ENCODE measurements at regions not wholly inside any gene's neighbourhood (a gene's known extent, or its start where the extent isn't known, plus 50 kb on each side); places are given as distances from the start of the nearest gene placed in this dataset.
"Not testable (repeated sequence)": the region's sequence is repeated elsewhere in the genome, so short reads cannot be mapped to it uniquely, and the experiment has no call there.

DNA sequence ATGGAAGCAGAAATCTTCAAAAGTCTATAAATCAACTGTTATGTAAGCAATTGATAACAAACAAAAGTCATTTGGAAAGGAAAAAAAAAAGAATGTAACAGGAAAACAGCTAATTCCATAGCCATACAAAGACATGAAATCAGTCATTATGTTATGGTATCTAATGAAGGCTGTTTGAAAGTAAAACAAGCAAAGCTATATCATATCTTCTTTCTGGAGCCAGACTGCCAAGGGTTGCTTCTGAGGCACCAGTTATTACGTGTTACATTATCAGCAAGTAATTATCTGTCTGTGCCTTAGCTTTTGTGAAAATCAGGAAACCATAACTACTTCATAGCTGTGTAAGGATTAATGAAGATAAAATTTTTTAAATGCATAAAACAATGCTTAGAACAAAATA lies 480.2 kb downstream of the FAT4 start:
- no peak for DNase-seq (ENCODE audit: low read depth)
- TF ChIP-seq, protein P1, sequence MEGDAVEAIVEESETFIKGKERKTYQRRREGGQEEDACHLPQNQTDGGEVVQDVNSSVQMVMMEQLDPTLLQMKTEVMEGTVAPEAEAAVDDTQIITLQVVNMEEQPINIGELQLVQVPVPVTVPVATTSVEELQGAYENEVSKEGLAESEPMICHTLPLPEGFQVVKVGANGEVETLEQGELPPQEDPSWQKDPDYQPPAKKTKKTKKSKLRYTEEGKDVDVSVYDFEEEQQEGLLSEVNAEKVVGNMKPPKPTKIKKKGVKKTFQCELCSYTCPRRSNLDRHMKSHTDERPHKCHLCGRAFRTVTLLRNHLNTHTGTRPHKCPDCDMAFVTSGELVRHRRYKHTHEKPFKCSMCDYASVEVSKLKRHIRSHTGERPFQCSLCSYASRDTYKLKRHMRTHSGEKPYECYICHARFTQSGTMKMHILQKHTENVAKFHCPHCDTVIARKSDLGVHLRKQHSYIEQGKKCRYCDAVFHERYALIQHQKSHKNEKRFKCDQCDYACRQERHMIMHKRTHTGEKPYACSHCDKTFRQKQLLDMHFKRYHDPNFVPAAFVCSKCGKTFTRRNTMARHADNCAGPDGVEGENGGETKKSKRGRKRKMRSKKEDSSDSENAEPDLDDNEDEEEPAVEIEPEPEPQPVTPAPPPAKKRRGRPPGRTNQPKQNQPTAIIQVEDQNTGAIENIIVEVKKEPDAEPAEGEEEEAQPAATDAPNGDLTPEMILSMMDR (IDR thresholded peaks at IDR 0.05; ENCODE audit: insufficient read depth, low read depth, low read length), result no peak
- no peak overlapping the region for H3K4me3 ChIP-seq (ENCODE audit: low read depth, low read length)

DNA sequence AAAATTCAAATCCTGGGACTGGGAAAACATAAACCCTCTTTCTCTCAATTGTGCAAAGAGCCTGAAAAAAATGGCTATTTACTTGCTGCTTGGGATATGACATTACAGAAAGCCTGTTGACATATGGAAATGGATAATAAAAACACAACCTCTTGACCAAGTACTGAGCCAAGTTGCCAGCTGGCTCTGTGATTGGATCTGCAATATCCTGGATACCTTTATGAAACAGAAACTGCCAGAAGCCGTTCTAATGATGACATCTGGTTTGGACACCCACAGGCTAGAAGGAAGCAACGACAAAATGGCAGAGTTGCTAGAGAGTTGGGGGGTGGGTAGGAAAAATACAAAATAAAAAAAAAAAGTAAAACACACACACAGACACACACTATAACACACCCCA lies 481.4 kb downstream of the FAT4 start:
- no peak for DNase-seq (ENCODE audit: low read depth)
- no peak overlapping the region for H3K4me3 ChIP-seq (ENCODE audit: low read depth, low read length)
- TF ChIP-seq, protein P1 (IDR thresholded peaks at IDR 0.05; ENCODE audit: insufficient read depth, low read depth, low read length), result no peak

DNA sequence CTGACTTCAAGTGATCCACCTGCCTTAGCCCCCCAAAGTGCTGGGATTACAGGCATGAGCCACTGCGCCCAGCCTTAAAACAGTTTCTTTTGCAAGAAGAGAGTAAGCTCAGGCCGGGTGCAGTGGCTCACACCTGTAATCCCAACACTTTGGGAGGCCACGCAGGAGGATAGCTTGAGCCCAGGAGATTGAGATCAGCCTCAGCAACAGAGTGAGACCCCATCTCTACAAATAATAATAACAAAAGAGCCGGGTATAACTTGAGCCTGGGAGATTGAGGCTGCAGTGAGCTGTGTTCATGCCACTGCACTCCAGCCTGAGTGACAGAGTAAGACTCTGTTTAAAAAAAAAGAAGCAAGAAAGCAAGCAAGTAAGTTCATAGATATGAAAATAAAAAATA lies 482.9 kb downstream of the FAT4 start:
- not testable (repeated sequence) for DNase-seq (ENCODE audit: low read depth); H3K4me3 ChIP-seq (ENCODE audit: low read depth, low read length)

DNA sequence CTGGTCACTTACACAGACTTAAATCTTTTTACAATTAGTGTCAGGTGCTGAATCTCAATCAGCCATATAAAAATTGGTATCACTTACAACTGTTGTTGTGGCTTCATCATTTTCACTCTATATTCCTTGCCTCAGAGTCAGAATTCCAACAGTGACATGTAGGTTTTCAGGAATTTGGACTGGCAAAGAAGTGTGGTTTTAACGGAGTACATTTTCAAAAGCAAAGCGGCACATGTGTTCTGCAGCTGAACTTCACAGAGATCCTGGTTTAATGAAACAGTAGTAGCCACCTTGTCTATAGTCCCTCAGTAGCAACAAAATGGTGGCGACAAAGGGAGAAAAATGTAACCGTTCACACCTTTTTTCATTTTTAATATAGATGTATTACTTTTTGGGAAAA lies 486.6 kb downstream of the FAT4 start:
- no peak overlapping the region for H3K4me3 ChIP-seq (ENCODE audit: low read depth, low read length)
- no peak for DNase-seq (ENCODE audit: low read depth)
- TF ChIP-seq, protein P1 (IDR thresholded peaks at IDR 0.05; ENCODE audit: insufficient read depth, low read depth, low read length), result no peak

DNA sequence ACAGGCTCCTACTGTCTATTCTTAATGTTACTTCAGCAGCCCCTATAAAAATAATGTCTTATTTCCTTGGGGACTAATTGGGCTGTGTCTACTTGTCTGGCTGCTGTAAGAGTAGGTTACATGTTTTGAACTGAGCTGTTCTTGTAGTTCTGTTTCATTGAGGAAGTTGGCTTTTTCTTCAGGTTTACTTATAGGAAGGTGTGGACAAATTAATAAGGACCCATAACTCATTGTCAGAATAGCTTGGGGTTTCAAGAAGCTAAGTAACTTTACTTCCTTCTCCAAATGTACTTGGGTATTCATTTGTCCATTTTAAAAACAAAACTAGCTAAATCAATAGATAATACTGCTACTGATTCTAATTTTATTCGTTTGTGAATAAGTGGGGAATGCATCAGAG lies 487.2 kb downstream of the FAT4 start:
- DNase-seq (ENCODE audit: low read depth), result no peak
- no peak overlapping the region for H3K4me3 ChIP-seq (ENCODE audit: low read depth, low read length)
- TF ChIP-seq, protein P1 (IDR thresholded peaks at IDR 0.05; ENCODE audit: insufficient read depth, low read depth, low read length), result no peak

DNA sequence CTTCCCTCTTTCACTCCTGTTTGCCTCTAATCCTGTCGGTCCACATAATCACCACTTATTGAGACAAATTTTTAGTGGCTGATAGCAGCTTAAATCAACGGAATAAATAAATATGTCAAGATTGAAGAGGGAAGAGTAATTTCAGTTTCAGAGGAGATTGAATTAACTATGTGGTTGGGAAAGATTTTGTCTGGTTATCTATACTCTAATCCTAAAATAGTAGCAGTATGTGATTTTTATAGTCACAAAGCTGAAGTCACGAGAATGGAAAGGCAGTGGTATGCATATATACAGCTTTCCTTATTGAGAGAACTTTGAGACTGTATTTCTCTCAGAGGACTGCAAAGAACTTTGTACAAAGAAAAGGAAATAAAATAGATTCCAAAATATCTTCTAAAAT lies 493.3 kb downstream of the FAT4 start:
- TF ChIP-seq, protein P1 (IDR thresholded peaks at IDR 0.05; ENCODE audit: insufficient read depth, low read depth, low read length), result no peak
- no peak for DNase-seq (ENCODE audit: low read depth)
- no peak overlapping the region for H3K4me3 ChIP-seq (ENCODE audit: low read depth, low read length)

DNA sequence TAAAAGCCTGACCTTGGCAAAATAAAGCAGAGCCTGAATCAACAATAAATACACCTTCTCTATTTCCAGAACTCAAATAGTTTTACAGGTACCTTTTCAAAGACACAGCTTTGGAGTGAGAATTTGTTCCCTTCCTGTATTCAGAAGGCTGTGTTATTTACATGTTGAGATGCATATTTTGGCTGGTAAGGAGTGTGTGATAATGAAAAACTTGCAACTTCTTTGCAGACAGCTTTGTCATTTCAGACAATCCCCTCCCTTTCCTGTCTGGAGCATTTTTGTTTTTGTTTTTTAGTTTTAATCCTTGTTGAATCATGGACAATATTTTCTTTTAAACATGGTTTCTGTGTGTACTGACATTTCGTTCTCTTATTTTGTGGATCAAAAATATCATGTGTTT lies 493.8 kb downstream of the FAT4 start:
- no peak for DNase-seq (ENCODE audit: low read depth)
- TF ChIP-seq, protein P1 (IDR thresholded peaks at IDR 0.05; ENCODE audit: insufficient read depth, low read depth, low read length), result no peak
- no peak overlapping the region for H3K4me3 ChIP-seq (ENCODE audit: low read depth, low read length)

Data from fibroblast of villous mesenchyme (primary cell).